ENCODE measurements at regions not wholly inside any gene's neighbourhood (a gene's known extent, or its start where the extent isn't known, plus 50 kb on each side); places are given as distances from the start of the nearest gene placed in this dataset.

DNA sequence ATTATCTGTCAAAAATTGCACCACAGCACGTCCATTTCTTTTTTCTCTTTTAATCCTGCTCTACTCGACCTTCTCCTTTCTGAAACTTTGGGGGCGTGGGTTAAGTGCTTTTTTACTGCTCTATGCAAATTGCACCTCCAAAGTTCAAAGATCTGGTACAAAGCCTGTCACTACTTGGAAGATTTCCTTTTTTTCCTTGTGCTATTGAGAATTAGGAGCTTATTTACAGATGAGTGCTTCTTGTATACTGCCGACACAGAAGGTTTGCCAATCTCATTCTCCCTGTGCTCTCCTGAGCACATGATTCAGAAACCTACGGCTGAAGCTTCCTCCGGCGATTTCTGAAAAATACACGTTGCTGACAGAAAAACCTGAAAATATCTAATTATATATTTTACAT is 94.8 kb downstream of the TEX29 start:
- intact Hi-C loops (cut with DNase I; ENCODE audit: low total_unique reads): no loop called here
- 62 to 68% methylated on average over 8 of the region's 8 CpGs for WGBS, 2 donors
- H3K4me3 ChIP-seq (ENCODE audit: low read depth, poor library complexity, severe bottlenecking): no peak overlapping the region
- TF ChIP-seq, protein P1, sequence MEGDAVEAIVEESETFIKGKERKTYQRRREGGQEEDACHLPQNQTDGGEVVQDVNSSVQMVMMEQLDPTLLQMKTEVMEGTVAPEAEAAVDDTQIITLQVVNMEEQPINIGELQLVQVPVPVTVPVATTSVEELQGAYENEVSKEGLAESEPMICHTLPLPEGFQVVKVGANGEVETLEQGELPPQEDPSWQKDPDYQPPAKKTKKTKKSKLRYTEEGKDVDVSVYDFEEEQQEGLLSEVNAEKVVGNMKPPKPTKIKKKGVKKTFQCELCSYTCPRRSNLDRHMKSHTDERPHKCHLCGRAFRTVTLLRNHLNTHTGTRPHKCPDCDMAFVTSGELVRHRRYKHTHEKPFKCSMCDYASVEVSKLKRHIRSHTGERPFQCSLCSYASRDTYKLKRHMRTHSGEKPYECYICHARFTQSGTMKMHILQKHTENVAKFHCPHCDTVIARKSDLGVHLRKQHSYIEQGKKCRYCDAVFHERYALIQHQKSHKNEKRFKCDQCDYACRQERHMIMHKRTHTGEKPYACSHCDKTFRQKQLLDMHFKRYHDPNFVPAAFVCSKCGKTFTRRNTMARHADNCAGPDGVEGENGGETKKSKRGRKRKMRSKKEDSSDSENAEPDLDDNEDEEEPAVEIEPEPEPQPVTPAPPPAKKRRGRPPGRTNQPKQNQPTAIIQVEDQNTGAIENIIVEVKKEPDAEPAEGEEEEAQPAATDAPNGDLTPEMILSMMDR (IDR thresholded peaks at IDR 0.05): no peak
- TF ChIP-seq POLR2A (IDR thresholded peaks at IDR 0.05): no peak
- no peak for DNase-seq (ENCODE audit: low spot score in 2 of 2)

DNA sequence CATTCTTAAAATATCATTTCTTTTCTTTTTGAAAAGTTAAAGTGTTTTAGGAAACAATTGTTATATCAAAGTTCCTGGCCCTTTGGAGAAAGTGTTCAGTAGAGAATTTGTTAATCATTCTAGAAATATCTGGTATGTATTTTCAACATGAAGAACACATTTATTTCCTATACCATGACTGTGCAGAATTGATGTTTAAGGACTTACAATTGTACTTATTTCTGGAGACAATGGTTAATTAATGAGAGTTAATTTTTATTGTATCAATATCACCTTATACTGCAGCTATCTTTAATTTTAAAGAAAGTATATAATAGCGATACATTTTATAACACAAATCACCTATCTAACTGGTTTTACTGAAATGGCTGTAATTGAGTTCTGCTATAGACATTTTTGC is 95.3 kb downstream of the TEX29 start:
- no peak overlapping the region for H3K4me3 ChIP-seq (ENCODE audit: low read depth, poor library complexity, severe bottlenecking)
- intact Hi-C loops (cut with DNase I; ENCODE audit: low total_unique reads): no loop called here
- no peak for DNase-seq (ENCODE audit: low spot score in 2 of 2)
- TF ChIP-seq, protein P1 (IDR thresholded peaks at IDR 0.05): no peak
- no peak for TF ChIP-seq POLR2A (IDR thresholded peaks at IDR 0.05)
- 96 to 98% methylated on average over 1 of the region's 1 CpG for WGBS, 2 donors

DNA sequence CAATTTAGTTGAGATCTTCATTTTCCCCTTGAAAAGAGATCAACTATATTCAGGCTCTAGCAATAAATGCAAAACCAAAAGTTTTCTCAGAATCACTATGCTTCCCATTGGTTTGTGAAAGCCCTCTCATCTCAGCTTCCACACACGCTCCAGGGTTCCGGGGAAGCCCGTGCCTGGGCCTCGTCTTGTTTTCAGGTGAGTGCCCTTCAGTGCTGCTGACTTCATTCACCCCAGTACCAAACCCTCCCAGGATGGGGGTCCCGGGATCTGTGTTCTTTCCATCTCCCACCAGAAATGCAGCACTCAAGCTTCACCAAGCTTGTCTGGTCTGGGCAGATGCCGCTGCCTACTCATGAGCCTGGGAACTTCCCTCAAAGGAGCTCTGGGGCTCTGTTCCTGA is 97.7 kb downstream of the TEX29 start:
- H3K4me3 ChIP-seq (ENCODE audit: low read depth, poor library complexity, severe bottlenecking): no peak overlapping the region
- no peak for DNase-seq (ENCODE audit: low spot score in 2 of 2)
- intact Hi-C loops (cut with DNase I; ENCODE audit: low total_unique reads): no loop called here
- TF ChIP-seq, protein P1 (IDR thresholded peaks at IDR 0.05): no peak
- no peak for TF ChIP-seq POLR2A (IDR thresholded peaks at IDR 0.05)
- 87 to 90% methylated on average over 6 of the region's 6 CpGs for WGBS, 2 donors

DNA sequence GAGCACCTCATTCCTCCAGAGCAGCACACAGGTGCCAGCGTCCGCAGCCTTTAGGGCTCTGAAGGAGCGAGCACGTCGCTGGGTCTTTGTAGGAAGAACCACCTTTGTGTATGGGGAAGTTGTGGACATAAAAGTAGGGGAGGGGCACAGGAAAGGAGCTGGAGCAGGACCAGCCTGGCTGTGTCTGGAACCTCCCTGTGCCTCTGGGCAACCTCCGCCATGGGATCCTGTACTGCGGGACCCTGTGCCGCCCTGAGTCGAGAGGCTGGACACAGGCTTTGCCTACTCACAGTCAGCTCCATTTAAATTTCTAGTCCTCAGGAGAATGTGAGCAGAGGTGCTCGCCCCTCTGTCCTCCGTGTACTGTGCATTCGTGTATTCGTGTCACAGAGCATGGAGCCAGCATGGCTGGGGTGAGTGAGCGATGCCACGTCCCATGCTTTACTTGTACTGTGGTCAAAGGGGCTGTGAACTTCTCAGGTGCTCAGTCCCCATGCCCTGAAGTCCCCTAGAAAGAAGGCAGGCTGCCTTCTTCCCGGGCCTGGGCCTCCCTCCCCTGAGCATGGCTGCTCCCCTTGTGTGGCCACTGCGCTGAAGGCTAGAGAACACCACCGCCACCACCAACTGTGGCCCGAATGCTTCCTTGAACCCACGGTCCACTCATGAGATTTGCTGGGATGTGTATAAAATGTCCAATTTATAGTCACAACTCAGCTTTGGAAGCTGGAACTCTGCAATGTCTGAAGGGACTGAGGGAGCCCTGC is 99.9 kb downstream of the TEX29 start:
- intact Hi-C loops (cut with DNase I; ENCODE audit: low total_unique reads): no loop called here
- 83 to 85% methylated on average over 20 of the region's 20 CpGs for WGBS, 2 donors
- DNase-seq (ENCODE audit: low spot score in 2 of 2): no peak
- H3K4me3 ChIP-seq (ENCODE audit: low read depth, poor library complexity, severe bottlenecking): no peak overlapping the region
- TF ChIP-seq, protein P1 (IDR thresholded peaks at IDR 0.05): no peak
- TF ChIP-seq POLR2A (IDR thresholded peaks at IDR 0.05): no peak

DNA sequence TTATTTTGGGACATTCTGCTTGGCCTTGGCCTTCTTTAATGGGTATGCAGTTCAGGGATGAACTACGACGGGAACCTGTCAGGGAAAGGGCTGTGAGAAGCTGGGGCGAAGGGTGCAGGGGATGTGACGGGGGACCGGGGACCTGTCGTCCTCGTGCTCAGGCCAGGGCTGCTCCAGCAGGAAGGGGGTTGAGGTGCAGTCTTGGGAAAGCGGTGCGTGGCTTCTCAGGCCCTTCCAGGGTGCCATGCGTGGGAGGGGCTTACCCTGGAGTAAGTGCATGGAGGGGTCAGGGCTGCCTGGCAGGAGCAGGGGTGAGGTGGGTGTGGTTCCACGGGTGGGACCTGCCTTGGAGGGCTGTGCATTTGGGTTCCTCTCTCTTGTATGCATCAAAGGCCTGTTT is 100.8 kb downstream of the TEX29 start:
- 83 to 90% methylated on average over 11 of the region's 11 CpGs for WGBS, 2 donors
- TF ChIP-seq, protein P1 (IDR thresholded peaks at IDR 0.05): no peak
- TF ChIP-seq POLR2A (IDR thresholded peaks at IDR 0.05): no peak
- peak in 1 of 2 donors; percentile 72 for DNase-seq (ENCODE audit: low spot score in 2 of 2)
- no peak overlapping the region for H3K4me3 ChIP-seq (ENCODE audit: low read depth, poor library complexity, severe bottlenecking)
- intact Hi-C loops (cut with DNase I; ENCODE audit: low total_unique reads): no loop called here

DNA sequence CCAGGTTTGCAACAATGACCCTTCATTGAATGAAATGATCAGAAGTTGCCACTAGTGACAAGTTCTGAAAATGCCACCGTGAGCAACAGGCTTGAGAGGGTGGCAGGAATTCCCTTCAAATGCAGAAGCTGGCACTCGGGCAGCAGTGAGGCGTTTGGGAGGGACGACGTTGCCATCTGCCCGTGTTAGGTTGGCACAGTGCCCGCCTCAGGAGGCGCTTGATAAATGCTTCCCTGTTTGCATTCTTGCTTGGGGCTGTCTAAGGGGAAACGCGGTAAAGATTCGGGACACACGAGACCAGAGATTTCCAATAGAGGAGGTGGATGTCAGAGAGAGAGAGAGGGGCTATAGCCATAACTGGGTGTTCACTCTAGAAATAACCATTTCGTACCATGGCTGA is 101.9 kb downstream of the TEX29 start:
- WGBS, 2 donors: 34 to 49% methylated on average over 13 of the region's 13 CpGs
- TF ChIP-seq, protein P1 (IDR thresholded peaks at IDR 0.05): no peak
- no peak for TF ChIP-seq POLR2A (IDR thresholded peaks at IDR 0.05)
- DNase-seq (ENCODE audit: low spot score in 2 of 2): no peak
- no peak overlapping the region for H3K4me3 ChIP-seq (ENCODE audit: low read depth, poor library complexity, severe bottlenecking)
- intact Hi-C loops (cut with DNase I; ENCODE audit: low total_unique reads): no loop called here
